ENCODE measurements at regions not wholly inside any gene's neighbourhood (a gene's known extent, or its start where the extent isn't known, plus 50 kb on each side); places are given as distances from the start of the nearest gene placed in this dataset.

DNA sequence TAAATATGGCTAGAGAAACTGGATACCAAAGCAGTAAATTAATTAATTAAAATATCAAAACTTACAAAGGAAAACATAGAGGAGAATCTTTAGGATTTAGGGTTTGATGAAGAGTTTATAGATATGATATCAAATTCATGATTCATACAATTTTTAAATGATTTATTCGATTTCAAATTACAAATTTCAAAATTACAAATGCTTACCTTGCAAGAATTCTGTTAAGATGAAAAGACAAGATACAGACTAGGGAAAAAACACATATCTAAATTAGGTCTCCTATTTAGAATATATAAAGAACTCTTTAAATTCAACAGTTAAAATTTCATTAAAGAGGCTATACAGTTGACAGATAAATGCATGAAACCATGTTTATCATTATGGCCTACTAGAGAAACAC lies 930.7 kb downstream of the ZPLD1 start:
- POLR2A ChIA-PET, result no interaction called here
- intact Hi-C loops (cut with micrococcal nuclease; ENCODE audit: unreplicated experiment), result no loop called here
- H3K36me3 ChIP-seq (ENCODE audit: control insufficient read depth, insufficient read depth, low read length), result no peaks in the 10 kb centered on the region
- H3K4me1 ChIP-seq (ENCODE audit: control insufficient read depth, insufficient read depth, low read length), result no peaks in the 10 kb centered on the region
- ATAC-seq (no peak), DNase-seq (ENCODE audit: low read depth, low spot score) (no peak)
- no peaks in the 10 kb centered on the region for H3K27me3 ChIP-seq (ENCODE audit: control insufficient read depth, insufficient read depth, low read length)
- BruUV-seq (replicated peaks), result no TSS peak
- no peak overlapping the region for H3K27ac ChIP-seq (ENCODE audit: low read length)
- in situ Hi-C loops (cut with HindIII; ENCODE audit: low pct_unique_long_range_greater_than_20kb, low sequenced_read_pairs), result no loop called here
- CTCF ChIA-PET, result no interaction called here
- no peaks in the 10 kb centered on the region for H3K9me3 ChIP-seq (ENCODE audit: control insufficient read depth, insufficient read depth, low read depth, low read length)
- TF ChIP-seq REST (IDR thresholded peaks at IDR 0.05; ENCODE audit: insufficient read depth in 1 of 2, low read depth in 2 of 2, low read length in 1 of 2) (no peak), TCF7L2 (IDR thresholded peaks at IDR 0.05; ENCODE audit: low read depth, low read length) (no peak), POLR2AphosphoS5 (IDR thresholded peaks at IDR 0.05; ENCODE audit: low read depth, low read length) (no peak), SIN3A (IDR thresholded peaks at IDR 0.05; ENCODE audit: borderline replicate concordance, insufficient read depth, low read depth, low read length) (no peak)
- TF ChIP-seq, protein P1, sequence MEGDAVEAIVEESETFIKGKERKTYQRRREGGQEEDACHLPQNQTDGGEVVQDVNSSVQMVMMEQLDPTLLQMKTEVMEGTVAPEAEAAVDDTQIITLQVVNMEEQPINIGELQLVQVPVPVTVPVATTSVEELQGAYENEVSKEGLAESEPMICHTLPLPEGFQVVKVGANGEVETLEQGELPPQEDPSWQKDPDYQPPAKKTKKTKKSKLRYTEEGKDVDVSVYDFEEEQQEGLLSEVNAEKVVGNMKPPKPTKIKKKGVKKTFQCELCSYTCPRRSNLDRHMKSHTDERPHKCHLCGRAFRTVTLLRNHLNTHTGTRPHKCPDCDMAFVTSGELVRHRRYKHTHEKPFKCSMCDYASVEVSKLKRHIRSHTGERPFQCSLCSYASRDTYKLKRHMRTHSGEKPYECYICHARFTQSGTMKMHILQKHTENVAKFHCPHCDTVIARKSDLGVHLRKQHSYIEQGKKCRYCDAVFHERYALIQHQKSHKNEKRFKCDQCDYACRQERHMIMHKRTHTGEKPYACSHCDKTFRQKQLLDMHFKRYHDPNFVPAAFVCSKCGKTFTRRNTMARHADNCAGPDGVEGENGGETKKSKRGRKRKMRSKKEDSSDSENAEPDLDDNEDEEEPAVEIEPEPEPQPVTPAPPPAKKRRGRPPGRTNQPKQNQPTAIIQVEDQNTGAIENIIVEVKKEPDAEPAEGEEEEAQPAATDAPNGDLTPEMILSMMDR (IDR thresholded peaks at IDR 0.05), result no peak
- H3K4me3 ChIP-seq (ENCODE audit: low read depth in 2 of 2, low read length in 2 of 2), result no peak overlapping the region

DNA sequence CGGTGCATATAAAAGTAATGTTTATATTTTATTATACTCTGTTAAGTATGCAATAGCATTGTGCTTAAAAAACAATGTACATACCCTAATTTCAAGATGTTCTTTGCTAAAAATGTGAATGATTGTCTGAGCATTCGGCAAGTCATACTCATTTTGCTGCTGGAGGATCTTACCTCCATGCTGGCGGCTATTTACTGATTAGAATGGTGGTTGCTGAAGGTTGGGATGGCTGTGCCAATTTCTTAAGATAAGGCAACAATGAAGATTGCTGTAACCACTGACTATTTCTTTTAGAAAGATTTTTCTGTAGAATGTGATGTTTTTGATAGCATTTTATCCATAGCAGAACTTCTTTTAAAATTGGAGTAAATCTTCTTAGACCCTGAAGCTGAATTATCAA lies 932.7 kb downstream of the ZPLD1 start:
- no peaks in the 10 kb centered on the region for H3K36me3 ChIP-seq (ENCODE audit: control insufficient read depth, insufficient read depth, low read length)
- ChIA-PET POLR2A (no interaction called here), CTCF (no interaction called here)
- H3K4me1 ChIP-seq (ENCODE audit: control insufficient read depth, insufficient read depth, low read length), result no peaks in the 10 kb centered on the region
- H3K27me3 ChIP-seq (ENCODE audit: control insufficient read depth, insufficient read depth, low read length), result no peaks in the 10 kb centered on the region
- no peak overlapping the region for H3K4me3 ChIP-seq (ENCODE audit: low read depth in 2 of 2, low read length in 2 of 2)
- BruUV-seq (replicated peaks), result no TSS peak
- no peak overlapping the region for H3K27ac ChIP-seq (ENCODE audit: low read length)
- intact Hi-C loops (cut with micrococcal nuclease; ENCODE audit: unreplicated experiment) (no loop called here), in situ Hi-C loops (cut with HindIII; ENCODE audit: low pct_unique_long_range_greater_than_20kb, low sequenced_read_pairs) (no loop called here)
- no peak for DNase-seq (ENCODE audit: low read depth, low spot score)
- TF ChIP-seq SIN3A (IDR thresholded peaks at IDR 0.05; ENCODE audit: borderline replicate concordance, insufficient read depth, low read depth, low read length) (no peak), TCF7L2 (IDR thresholded peaks at IDR 0.05; ENCODE audit: low read depth, low read length) (no peak), REST (IDR thresholded peaks at IDR 0.05; ENCODE audit: insufficient read depth in 1 of 2, low read depth in 2 of 2, low read length in 1 of 2) (no peak), POLR2AphosphoS5 (IDR thresholded peaks at IDR 0.05; ENCODE audit: low read depth, low read length) (no peak)
- TF ChIP-seq, protein P1 (IDR thresholded peaks at IDR 0.05), result no peak
- ATAC-seq, result no peak
- H3K9me3 ChIP-seq (ENCODE audit: control insufficient read depth, insufficient read depth, low read depth, low read length), result no peaks in the 10 kb centered on the region
